Keratinocyte (primary cell): ENCODE measurements at regions not wholly inside any gene's neighbourhood (a gene's known extent, or its start where the extent isn't known, plus 50 kb on each side); places are given as distances from the start of the nearest gene placed in this dataset.

Experiments
- DNase-seq: peaks from one replicate; pipeline ENCODE4 v3.0.0-alpha.2; 2011; ENCODE audit warnings: low read depth, missing footprints, low spot score
- FAIRE-seq: peaks from 2 replicates; lab custom pipeline; 2011; peaks lifted over from hg19 to GRCh38; lab: Jason Lieb, UNC
- H2AFZ ChIP-seq: 2 replicates; pipeline ENCODE4 v1.6.0; 2012; ENCODE audit warnings: low read length, control low read depth, inconsistent platforms; ENCODE audit not compliant: control insufficient read depth
- H3K27ac ChIP-seq: 2 replicates; pipeline ENCODE4 v1.5.1; 2011; ENCODE audit warnings: low read length; ENCODE audit not compliant: control insufficient read depth, insufficient read depth
- H3K27me3 ChIP-seq: 3 replicates; pipeline ENCODE4 v1.6.0; 2011; ENCODE audit warnings: low read length; ENCODE audit not compliant: control insufficient read depth, insufficient read depth; ENCODE audit errors: extremely low read depth
- H3K36me3 ChIP-seq, 2 experiments: 2 replicates in 1 of 2; 3 replicates in 1 of 2; pipeline ENCODE4 v1.5.1; 2011; ENCODE audit warnings: low read length in 2 of 2, mild to moderate bottlenecking in 1 of 2; ENCODE audit not compliant: control insufficient read depth in 2 of 2, insufficient read depth in 2 of 2; ENCODE audit errors: extremely low read depth in 1 of 2
- H3K4me1 ChIP-seq: 3 replicates; pipeline ENCODE4 v1.5.1; 2011; ENCODE audit warnings: low read length; ENCODE audit not compliant: control insufficient read depth, insufficient read depth; ENCODE audit errors: extremely low read depth
- H3K4me2 ChIP-seq: 3 replicates; pipeline ENCODE4 v1.6.0; 2011; ENCODE audit warnings: low read depth, low read length; ENCODE audit not compliant: control insufficient read depth, insufficient read depth; ENCODE audit errors: extremely low read depth
- H3K4me3 ChIP-seq, 3 experiments: fragments of 200-600 bp in 1 of 3; sonication (generic) in 1 of 3; 2 replicates in 2 of 3; 3 replicates in 1 of 3; pipeline ENCODE4 v1.5.1; 2011 to 2016; ENCODE audit warnings: low read length in 3 of 3, mild to moderate bottlenecking in 3 of 3, control low read depth in 2 of 3, inconsistent platforms in 1 of 3, low read depth in 1 of 3, mixed read lengths in 1 of 3, mixed run types in 1 of 3, moderate library complexity in 1 of 3; ENCODE audit not compliant: control insufficient read depth in 2 of 3, insufficient read depth in 2 of 3; ENCODE audit errors: extremely low read depth in 1 of 3
- H3K79me2 ChIP-seq: 2 replicates; pipeline ENCODE4 v1.6.0; 2012; ENCODE audit warnings: low read length; ENCODE audit not compliant: control insufficient read depth, insufficient read depth
- H3K9ac ChIP-seq: 3 replicates; pipeline ENCODE4 v1.6.0; 2011; ENCODE audit warnings: low read length; ENCODE audit not compliant: control insufficient read depth, insufficient read depth; ENCODE audit errors: extremely low read depth
- H3K9me1 ChIP-seq: 3 replicates; pipeline ENCODE4 v1.6.0; 2011; ENCODE audit warnings: low read length; ENCODE audit not compliant: control insufficient read depth, insufficient read depth; ENCODE audit errors: extremely low read depth
- H3K9me3 ChIP-seq: 2 replicates; pipeline ENCODE4 v1.5.1; 2012; ENCODE audit warnings: low read depth, low read length; ENCODE audit not compliant: control insufficient read depth
- H4K20me1 ChIP-seq: 3 replicates; pipeline ENCODE4 v1.6.0; 2011; ENCODE audit warnings: low read length; ENCODE audit not compliant: control insufficient read depth, insufficient read depth; ENCODE audit errors: extremely low read depth
- CTCF ChIP-seq, 3 experiments: IDR thresholded peaks in 1 of 3; conservative IDR thresholded peaks in 1 of 3; optimal IDR thresholded peaks in 1 of 3; 2 replicates in 2 of 3; 3 replicates in 1 of 3; pipeline versions ENCODE3 to v1.5.1; 2011; ENCODE audit warnings: low read length in 3 of 3, mild to moderate bottlenecking in 3 of 3, moderate library complexity in 2 of 3, control low read depth in 1 of 3, inconsistent platforms in 1 of 3; ENCODE audit not compliant: insufficient read depth in 2 of 3; ENCODE audit errors: extremely low read depth in 1 of 3
- EZH2 ChIP-seq: IDR thresholded peaks from one replicate; pipeline ENCODE4 v1.6.1; 2012; ENCODE audit warnings: inconsistent platforms, mild to moderate bottlenecking, low read length, moderate library complexity
- dilution Hi-C: fragments of 300-500 bp; cut with MboI; formaldehyde crosslinking; loops from one replicate; pipeline ENCODE4 v1.7.0; 2020; ENCODE audit warnings: low sequenced_read_pairs; ENCODE audit not compliant: extremely low pct_ligation_motif_present

GRCh38 chr2:100664021-100664755 is 101.4 kb downstream of the PDCL3 start:
- DNase-seq = no peak
- no peak overlapping the region for H3K9ac ChIP-seq
- dilution Hi-C loops = no loop called here
- no peak overlapping the region for H2AFZ ChIP-seq
- H3K9me3 ChIP-seq = no peaks in the 10 kb centered on the region
- no peak overlapping the region for H3K4me2 ChIP-seq
- H3K4me3 ChIP-seq = no peak overlapping the region
- H3K27me3 ChIP-seq = peaks cover 3% of the 10 kb centered on the region
- H3K79me2 ChIP-seq = no peaks in the 10 kb centered on the region
- no peaks in the 10 kb centered on the region for H4K20me1 ChIP-seq
- FAIRE-seq = no peak
- no peaks in the 10 kb centered on the region for H3K9me1 ChIP-seq
- no peak overlapping the region for H3K27ac ChIP-seq
- no peak for TF ChIP-seq CTCF (optimal IDR thresholded peaks at IDR 0.05 in 1 of 3, IDR thresholded peaks at IDR 0.05 in 1 of 3, conservative IDR thresholded peaks at IDR 0.05 in 1 of 3; ENCODE audit: extremely low read depth in 1 of 3, insufficient read depth in 2 of 3, low read length in 3 of 3)
- no peak for TF ChIP-seq EZH2
- H3K36me3 ChIP-seq = no peaks in the 10 kb centered on the region
- no peaks in the 10 kb centered on the region for H3K4me1 ChIP-seq

GRCh38 chr2:100664756-100665101 is 101.9 kb downstream of the PDCL3 start:
- H3K79me2 ChIP-seq = no peaks in the 10 kb centered on the region
- H3K9me1 ChIP-seq = no peaks in the 10 kb centered on the region
- no peak overlapping the region for H3K4me2 ChIP-seq
- H3K27me3 ChIP-seq = peaks cover 3% of the 10 kb centered on the region
- H2AFZ ChIP-seq = no peak overlapping the region
- no peak for FAIRE-seq
- H3K4me3 ChIP-seq = no peak overlapping the region
- DNase-seq = no peak
- no peak overlapping the region for H3K27ac ChIP-seq
- H4K20me1 ChIP-seq = no peaks in the 10 kb centered on the region
- no peak for TF ChIP-seq CTCF (optimal IDR thresholded peaks at IDR 0.05 in 1 of 3, IDR thresholded peaks at IDR 0.05 in 1 of 3, conservative IDR thresholded peaks at IDR 0.05 in 1 of 3; ENCODE audit: extremely low read depth in 1 of 3, insufficient read depth in 2 of 3, low read length in 3 of 3)
- TF ChIP-seq EZH2 = no peak
- H3K9ac ChIP-seq = no peak overlapping the region
- H3K36me3 ChIP-seq = no peaks in the 10 kb centered on the region
- dilution Hi-C loops = no loop called here
- no peaks in the 10 kb centered on the region for H3K9me3 ChIP-seq
- no peaks in the 10 kb centered on the region for H3K4me1 ChIP-seq
